ENCODE measurements at regions not wholly inside any gene's neighbourhood (a gene's known extent, or its start where the extent isn't known, plus 50 kb on each side); places are given as distances from the start of the nearest gene placed in this dataset.
"Not testable (repeated sequence)": the region's sequence is repeated elsewhere in the genome, so short reads cannot be mapped to it uniquely, and the experiment has no call there.

- no peak for DNase-seq
Observed at GRCh38 chr3:106276151-106276550, 407.3 kb upstream of the CBLB start.

GRCh38 chr3:106276755-106277612 lies 408.2 kb upstream of the CBLB start:
- no peak for DNase-seq

- no peak for DNase-seq
Observed at GRCh38 chr3:106277731-106278130, 408.9 kb upstream of the CBLB start.

- no peak for DNase-seq
Observed at GRCh38 chr3:106281221-106281620, 412.4 kb upstream of the CBLB start.

GRCh38 chr3:106282943-106283342 lies 414.1 kb upstream of the CBLB start:
- DNase-seq, result no peak

GRCh38 chr3:106288781-106289180 lies 420.0 kb upstream of the CBLB start:
- no peak for DNase-seq

GRCh38 chr3:106290304-106290997 lies 421.6 kb upstream of the CBLB start:
- DNase-seq, result no peak

GRCh38 chr3:106293161-106293560 lies 424.3 kb upstream of the CBLB start:
- no peak for DNase-seq

- no peak for DNase-seq
Observed at GRCh38 chr3:106294121-106294520, 425.3 kb upstream of the CBLB start.

GRCh38 chr3:106296062-106296461 lies 427.2 kb upstream of the CBLB start:
- no peak for DNase-seq

GRCh38 chr3:106299300-106300098 lies 430.7 kb upstream of the CBLB start:
- DNase-seq, result no peak

- no peak for DNase-seq
Observed at GRCh38 chr3:106302451-106303221, 433.8 kb upstream of the CBLB start.

GRCh38 chr3:106303766-106304165 lies 435.0 kb upstream of the CBLB start:
- DNase-seq, result no peak

- no peak for DNase-seq
Observed at GRCh38 chr3:106305127-106305526, 436.3 kb upstream of the CBLB start.

- DNase-seq, result no peak
Observed at GRCh38 chr3:106305882-106306435, 437.1 kb upstream of the CBLB start.

GRCh38 chr3:106309274-106309673 lies 440.5 kb upstream of the CBLB start:
- no peak for DNase-seq

GRCh38 chr3:106309798-106310197 lies 441.0 kb upstream of the CBLB start:
- not testable (repeated sequence) for DNase-seq

- no peak for DNase-seq
Observed at GRCh38 chr3:106317141-106318055, 448.6 kb upstream of the CBLB start.

- DNase-seq, result not testable (repeated sequence)
Observed at GRCh38 chr3:106321438-106321837, 452.6 kb upstream of the CBLB start.

- DNase-seq, result no peak
Observed at GRCh38 chr3:106323586-106323985, 454.8 kb upstream of the CBLB start.

All from activated effector memory CD4-positive, alpha-beta T cell treated with anti-CD3 and anti-CD28 coated beads, Interleukin-2, amount 50 U/mL, for 16 hours (primary cell).